ENCODE measurements at regions not wholly inside any gene's neighbourhood (a gene's known extent, or its start where the extent isn't known, plus 50 kb on each side); places are given as distances from the start of the nearest gene placed in this dataset.

- no peak overlapping the region for H3K9ac ChIP-seq (ENCODE audit: low read length)
- intact Hi-C loops (cut with micrococcal nuclease), result no loop called here
- BruUV-seq (replicated peaks), result no TSS peak
- TF ChIP-seq, protein P1, sequence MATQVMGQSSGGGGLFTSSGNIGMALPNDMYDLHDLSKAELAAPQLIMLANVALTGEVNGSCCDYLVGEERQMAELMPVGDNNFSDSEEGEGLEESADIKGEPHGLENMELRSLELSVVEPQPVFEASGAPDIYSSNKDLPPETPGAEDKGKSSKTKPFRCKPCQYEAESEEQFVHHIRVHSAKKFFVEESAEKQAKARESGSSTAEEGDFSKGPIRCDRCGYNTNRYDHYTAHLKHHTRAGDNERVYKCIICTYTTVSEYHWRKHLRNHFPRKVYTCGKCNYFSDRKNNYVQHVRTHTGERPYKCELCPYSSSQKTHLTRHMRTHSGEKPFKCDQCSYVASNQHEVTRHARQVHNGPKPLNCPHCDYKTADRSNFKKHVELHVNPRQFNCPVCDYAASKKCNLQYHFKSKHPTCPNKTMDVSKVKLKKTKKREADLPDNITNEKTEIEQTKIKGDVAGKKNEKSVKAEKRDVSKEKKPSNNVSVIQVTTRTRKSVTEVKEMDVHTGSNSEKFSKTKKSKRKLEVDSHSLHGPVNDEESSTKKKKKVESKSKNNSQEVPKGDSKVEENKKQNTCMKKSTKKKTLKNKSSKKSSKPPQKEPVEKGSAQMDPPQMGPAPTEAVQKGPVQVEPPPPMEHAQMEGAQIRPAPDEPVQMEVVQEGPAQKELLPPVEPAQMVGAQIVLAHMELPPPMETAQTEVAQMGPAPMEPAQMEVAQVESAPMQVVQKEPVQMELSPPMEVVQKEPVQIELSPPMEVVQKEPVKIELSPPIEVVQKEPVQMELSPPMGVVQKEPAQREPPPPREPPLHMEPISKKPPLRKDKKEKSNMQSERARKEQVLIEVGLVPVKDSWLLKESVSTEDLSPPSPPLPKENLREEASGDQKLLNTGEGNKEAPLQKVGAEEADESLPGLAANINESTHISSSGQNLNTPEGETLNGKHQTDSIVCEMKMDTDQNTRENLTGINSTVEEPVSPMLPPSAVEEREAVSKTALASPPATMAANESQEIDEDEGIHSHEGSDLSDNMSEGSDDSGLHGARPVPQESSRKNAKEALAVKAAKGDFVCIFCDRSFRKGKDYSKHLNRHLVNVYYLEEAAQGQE (IDR thresholded peaks at IDR 0.05; ENCODE audit: low read depth), result no peak
- no peak for TF ChIP-seq EGR1 (IDR thresholded peaks at IDR 0.05; ENCODE audit: low read depth)
- TF ChIP-seq POLR2A (IDR thresholded peaks at IDR 0.05; ENCODE audit: borderline replicate concordance, extremely low read depth, insufficient read depth, insufficient read length), result no peak
- TF ChIP-seq ZNF274 (IDR thresholded peaks at IDR 0.05; ENCODE audit: low read depth, low read length), result no peak
- TF ChIP-seq RAD21 (IDR thresholded peaks at IDR 0.05; ENCODE audit: low read depth), result no peak
- TF ChIP-seq, protein P2, sequence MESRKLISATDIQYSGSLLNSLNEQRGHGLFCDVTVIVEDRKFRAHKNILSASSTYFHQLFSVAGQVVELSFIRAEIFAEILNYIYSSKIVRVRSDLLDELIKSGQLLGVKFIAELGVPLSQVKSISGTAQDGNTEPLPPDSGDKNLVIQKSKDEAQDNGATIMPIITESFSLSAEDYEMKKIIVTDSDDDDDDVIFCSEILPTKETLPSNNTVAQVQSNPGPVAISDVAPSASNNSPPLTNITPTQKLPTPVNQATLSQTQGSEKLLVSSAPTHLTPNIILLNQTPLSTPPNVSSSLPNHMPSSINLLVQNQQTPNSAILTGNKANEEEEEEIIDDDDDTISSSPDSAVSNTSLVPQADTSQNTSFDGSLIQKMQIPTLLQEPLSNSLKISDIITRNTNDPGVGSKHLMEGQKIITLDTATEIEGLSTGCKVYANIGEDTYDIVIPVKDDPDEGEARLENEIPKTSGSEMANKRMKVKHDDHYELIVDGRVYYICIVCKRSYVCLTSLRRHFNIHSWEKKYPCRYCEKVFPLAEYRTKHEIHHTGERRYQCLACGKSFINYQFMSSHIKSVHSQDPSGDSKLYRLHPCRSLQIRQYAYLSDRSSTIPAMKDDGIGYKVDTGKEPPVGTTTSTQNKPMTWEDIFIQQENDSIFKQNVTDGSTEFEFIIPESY (IDR thresholded peaks at IDR 0.05; ENCODE audit: extremely low read depth, insufficient replicate concordance, low read length), result no peak
- TF ChIP-seq, protein P3, sequence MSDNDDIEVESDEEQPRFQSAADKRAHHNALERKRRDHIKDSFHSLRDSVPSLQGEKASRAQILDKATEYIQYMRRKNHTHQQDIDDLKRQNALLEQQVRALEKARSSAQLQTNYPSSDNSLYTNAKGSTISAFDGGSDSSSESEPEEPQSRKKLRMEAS (IDR thresholded peaks at IDR 0.05), result no peak
- TF ChIP-seq CEBPB (IDR thresholded peaks at IDR 0.05; ENCODE audit: low read depth), result no peak
- no peak for TF ChIP-seq EZH2phosphoT487 (IDR thresholded peaks at IDR 0.05; ENCODE audit: borderline replicate concordance)
- TF ChIP-seq, protein P4, sequence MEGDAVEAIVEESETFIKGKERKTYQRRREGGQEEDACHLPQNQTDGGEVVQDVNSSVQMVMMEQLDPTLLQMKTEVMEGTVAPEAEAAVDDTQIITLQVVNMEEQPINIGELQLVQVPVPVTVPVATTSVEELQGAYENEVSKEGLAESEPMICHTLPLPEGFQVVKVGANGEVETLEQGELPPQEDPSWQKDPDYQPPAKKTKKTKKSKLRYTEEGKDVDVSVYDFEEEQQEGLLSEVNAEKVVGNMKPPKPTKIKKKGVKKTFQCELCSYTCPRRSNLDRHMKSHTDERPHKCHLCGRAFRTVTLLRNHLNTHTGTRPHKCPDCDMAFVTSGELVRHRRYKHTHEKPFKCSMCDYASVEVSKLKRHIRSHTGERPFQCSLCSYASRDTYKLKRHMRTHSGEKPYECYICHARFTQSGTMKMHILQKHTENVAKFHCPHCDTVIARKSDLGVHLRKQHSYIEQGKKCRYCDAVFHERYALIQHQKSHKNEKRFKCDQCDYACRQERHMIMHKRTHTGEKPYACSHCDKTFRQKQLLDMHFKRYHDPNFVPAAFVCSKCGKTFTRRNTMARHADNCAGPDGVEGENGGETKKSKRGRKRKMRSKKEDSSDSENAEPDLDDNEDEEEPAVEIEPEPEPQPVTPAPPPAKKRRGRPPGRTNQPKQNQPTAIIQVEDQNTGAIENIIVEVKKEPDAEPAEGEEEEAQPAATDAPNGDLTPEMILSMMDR (IDR thresholded peaks at IDR 0.05 in 2 of 3, conservative IDR thresholded peaks at IDR 0.05 in 1 of 3; ENCODE audit: borderline replicate concordance in 1 of 3, insufficient read depth in 1 of 3, low read depth in 2 of 3, low read length in 2 of 3), result no peak
- TF ChIP-seq YY1 (IDR thresholded peaks at IDR 0.05; ENCODE audit: extremely low read depth, insufficient replicate concordance, low read depth, low read length), result no peak
- TF ChIP-seq JUND (IDR thresholded peaks at IDR 0.05), result no peak
- H3K4me1 ChIP-seq (ENCODE audit: control insufficient read depth in 1 of 2, insufficient read depth in 2 of 2, low read length in 2 of 2), result no peaks in the 10 kb centered on the region
- H3K79me2 ChIP-seq (ENCODE audit: insufficient read depth, low read length), result no peaks in the 10 kb centered on the region
- ChIA-PET POLR2A (no interaction called here), CTCF (no interaction called here), RAD21 (ENCODE audit: low non-redundant PET in 1 of 2, low total read pairs in 2 of 2, uncharacterized antibody in 2 of 2, unreplicated experiment in 2 of 2) (no interaction called here)
- no peaks in the 10 kb centered on the region for H3K9me3 ChIP-seq (ENCODE audit: control insufficient read depth in 1 of 2, insufficient read depth in 1 of 2, low read depth in 1 of 2, low read length in 2 of 2)
- H3K27ac ChIP-seq (ENCODE audit: low read depth, low read length), result no peak overlapping the region
- H3K9me2 ChIP-seq (ENCODE audit: insufficient read depth), result no peaks in the 10 kb centered on the region
- no peak for DNase-seq (ENCODE audit: low read depth, low spot score)
- H3K4me2 ChIP-seq (ENCODE audit: low read length), result no peak overlapping the region
- no peak overlapping the region for H3K4me3 ChIP-seq (replicated peaks in 1 of 2; ENCODE audit: low read depth in 1 of 2, low read length in 2 of 2)
- no peak for ATAC-seq
- H3K36me3 ChIP-seq (ENCODE audit: control insufficient read depth in 1 of 2, insufficient read depth in 2 of 2, low read length in 2 of 2), result no peaks in the 10 kb centered on the region
- H2AFZ ChIP-seq (ENCODE audit: low read depth, low read length, poor library complexity, severe bottlenecking), result no peak overlapping the region
- no peaks in the 10 kb centered on the region for H4K20me1 ChIP-seq (ENCODE audit: insufficient read depth)
- no peaks in the 10 kb centered on the region for H3K27me3 ChIP-seq (ENCODE audit: insufficient read depth, low read length)
Measured at GRCh38 chr18:46385124-46385523, 271.9 kb downstream of the LOXHD1 start.

All from HCT116 (cell line).